ENCODE measurements at regions not wholly inside any gene's neighbourhood (a gene's known extent, or its start where the extent isn't known, plus 50 kb on each side); places are given as distances from the start of the nearest gene placed in this dataset.
A peak's percentile ranks its signal among the peaks of the same experiment; 100 is the strongest.

- DNase-seq (ENCODE audit: low read depth) = peak; percentile 37
These were observed 279.6 kb upstream of the JARID2 start for GRCh38 chr6:14966096-14966905.

GRCh38 chr6:14966906-14967711 is 278.8 kb upstream of the JARID2 start:
- no peak for DNase-seq (ENCODE audit: low read depth)

- no peak for DNase-seq (ENCODE audit: low read depth)
These were observed 277.7 kb upstream of the JARID2 start for GRCh38 chr6:14968056-14968637.

DNA sequence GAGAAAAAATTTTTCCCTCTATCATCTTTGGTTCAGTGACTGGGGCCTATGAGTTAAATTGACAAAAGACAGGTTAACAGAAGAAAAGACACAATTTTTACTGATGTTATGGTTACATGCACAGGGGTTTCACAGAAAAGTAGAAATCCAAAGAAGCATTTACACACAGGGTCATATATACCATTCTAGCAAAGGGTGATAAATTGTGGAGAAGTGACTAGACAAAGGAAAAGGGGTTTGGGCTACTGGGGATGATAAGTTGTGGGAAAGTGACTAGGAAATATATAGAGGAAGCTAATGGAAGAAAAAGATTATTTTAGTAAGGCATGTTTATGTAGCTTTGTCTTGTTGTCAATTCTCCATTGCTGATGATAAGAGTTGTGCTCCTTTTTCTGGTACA is 276.7 kb upstream of the JARID2 start:
- no peak for DNase-seq (ENCODE audit: low read depth)

- DNase-seq (ENCODE audit: low read depth) = no peak
These were observed 273.3 kb upstream of the JARID2 start for GRCh38 chr6:14972379-14973067.

- DNase-seq (ENCODE audit: low read depth) = no peak
These were observed 271.5 kb upstream of the JARID2 start for GRCh38 chr6:14974372-14974771.

DNA sequence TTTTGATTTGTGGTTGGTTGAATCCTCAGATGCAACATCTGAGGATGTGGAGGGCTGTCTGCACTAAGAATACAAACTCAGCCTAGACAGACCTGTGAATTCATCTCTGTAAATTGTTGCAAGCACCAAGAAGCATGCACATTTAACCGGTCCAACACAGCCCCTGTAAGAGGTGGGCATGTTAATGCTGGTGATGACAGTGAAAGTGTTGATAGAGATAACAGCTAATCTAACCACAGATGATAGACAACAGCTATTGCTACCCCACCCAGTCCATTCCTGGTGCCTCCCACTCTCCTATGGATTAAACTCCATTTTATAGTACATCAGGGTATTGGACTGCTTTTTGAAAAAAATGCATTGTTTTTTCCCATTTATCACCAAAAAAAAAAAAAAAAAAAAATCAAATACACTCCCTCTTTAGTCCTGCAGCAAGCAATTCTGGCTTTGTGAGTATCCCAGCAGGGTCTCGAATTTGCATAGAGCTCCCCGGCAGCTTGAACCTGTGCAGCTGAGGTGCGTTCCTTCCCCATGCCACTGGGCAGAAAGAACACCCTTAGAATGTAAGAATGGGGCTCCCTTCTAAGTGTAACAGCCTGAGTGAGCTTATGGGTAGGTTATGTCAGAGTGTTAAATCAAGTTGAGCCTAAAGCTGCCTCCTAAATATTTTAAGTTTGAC is 270.9 kb upstream of the JARID2 start:
- DNase-seq (ENCODE audit: low read depth) = no peak

DNA sequence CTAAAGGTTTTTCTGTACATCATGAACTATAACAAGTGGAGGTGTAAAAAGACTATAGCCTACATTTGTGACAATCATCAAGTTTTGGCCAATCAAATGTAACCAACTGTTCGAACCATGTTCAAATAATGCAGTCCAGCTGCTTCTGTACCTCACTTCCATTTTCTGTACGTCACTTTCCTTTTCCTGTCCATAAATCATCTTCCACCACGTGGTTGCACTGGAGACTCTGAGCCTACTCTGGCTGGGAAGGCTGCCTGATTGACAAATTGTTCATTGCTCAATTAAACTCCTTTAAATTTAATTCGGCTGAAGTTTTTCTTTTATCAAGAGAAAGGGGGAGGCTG is 270.4 kb upstream of the JARID2 start:
- peak; percentile 40 for DNase-seq (ENCODE audit: low read depth)

DNA sequence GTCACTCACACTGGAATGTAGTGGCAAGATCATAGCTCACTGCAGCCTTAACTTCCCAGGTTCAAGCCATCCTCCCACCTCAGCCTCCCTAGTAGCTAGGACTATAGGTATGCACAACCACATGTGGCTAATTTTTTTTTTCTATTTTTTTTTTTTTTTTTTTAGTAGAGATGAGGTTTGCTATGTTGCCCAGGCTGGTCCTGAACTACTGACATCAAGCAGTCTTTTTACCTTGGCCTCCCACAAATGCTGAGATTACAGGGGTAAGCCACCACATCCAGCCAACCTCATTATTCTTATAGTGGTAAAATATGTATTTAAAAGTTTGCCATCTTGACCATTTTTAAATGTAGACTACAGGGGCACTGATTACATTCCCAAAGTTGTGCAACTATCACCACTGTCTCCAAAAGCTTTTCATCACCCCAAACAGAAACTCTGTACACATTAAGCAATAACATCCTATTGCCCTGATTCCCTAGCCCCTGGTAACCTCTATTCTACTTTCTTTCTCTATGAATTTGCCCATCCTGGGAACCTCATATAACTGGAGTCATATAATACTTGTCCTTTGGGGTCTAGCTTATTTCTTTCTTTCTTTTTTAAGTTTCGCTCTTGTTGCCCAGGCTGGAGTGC is 268.0 kb upstream of the JARID2 start:
- no peak for DNase-seq (ENCODE audit: low read depth)

- DNase-seq (ENCODE audit: low read depth) = no peak
These were observed 263.9 kb upstream of the JARID2 start for GRCh38 chr6:14981960-14982359.

DNA sequence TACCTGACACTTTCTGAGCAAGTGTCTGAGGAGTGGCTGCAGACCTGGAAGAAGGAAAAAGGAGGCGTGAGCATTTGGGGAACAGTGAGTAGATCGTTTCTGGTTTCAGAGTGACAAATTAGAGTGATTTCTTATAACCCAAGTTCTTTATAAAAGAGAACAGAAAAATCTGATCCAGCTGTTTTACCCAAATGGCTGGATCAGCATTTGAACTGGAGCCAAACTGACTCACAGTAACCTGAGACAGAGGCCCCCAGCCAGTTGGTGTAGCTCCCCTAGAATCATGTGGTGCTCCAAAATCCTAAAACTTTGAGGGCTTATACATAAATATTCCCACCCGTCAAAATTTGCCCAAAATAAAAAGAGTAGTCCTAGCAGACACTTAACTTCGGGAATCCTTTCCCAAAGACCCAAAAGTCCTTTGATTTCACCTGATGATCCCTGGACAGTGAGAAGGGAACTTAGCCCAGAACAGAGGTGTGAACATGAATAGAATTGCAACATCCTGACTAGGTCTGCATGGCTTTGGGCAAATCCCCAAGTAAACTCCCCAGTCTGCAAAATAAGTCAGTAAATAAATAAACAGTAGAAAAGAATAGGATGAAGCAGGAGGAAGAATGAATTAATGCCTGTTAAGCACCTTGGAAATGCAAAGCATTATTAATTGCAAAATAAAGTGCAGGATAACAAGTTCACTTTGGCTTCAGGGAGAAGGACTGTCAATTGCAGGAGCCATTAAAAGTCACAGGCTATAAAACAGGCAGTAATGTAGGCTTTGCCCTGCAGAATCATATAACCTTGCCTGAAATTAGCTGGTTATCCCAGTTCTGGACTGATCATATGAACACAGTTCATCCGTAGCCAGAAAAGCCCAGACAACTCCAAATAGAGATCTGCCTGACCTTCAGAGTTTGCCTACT is 262.0 kb upstream of the JARID2 start:
- no peak for DNase-seq (ENCODE audit: low read depth)

DNA sequence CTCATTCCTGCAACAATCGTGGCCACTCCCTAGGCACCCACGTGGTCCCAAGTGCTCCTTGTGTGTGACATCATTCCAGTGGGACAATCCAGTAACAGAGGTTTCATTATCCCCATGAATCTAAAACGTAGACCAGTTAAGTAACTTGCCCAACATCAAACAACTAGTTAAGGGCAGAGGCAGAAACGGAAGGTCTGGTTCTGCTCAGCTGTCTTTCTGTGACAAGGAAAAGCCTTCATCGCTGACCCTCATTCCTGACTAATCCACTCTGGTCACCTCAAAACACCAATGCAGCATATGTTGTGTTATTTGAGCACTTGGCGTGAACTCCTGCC is 261.4 kb upstream of the JARID2 start:
- DNase-seq (ENCODE audit: low read depth) = peak; percentile 11

DNA sequence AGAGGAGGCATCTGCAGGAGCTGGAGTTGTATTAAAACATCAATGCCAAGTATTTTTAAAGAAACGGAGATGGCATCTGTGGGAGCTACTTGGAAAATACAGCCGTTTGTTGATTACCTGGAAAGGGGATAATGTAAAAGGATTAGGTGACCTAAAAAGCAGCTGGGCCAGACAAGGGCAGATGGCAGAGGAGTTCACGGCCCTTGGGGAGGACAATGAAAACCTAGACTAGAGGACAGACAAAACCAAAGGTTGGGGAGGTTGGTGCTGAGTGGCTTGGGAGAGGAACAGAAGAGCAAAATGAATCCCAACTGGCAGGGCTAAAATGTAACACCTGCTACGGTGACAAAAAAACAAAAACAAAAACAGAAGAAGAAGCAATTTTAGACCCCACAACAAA is 260.5 kb upstream of the JARID2 start:
- no peak for DNase-seq (ENCODE audit: low read depth)

- DNase-seq (ENCODE audit: low read depth) = no peak
These were observed 259.5 kb upstream of the JARID2 start for GRCh38 chr6:14986370-14986769.

- no peak for DNase-seq (ENCODE audit: low read depth)
These were observed 258.4 kb upstream of the JARID2 start for GRCh38 chr6:14987490-14987889.

DNA sequence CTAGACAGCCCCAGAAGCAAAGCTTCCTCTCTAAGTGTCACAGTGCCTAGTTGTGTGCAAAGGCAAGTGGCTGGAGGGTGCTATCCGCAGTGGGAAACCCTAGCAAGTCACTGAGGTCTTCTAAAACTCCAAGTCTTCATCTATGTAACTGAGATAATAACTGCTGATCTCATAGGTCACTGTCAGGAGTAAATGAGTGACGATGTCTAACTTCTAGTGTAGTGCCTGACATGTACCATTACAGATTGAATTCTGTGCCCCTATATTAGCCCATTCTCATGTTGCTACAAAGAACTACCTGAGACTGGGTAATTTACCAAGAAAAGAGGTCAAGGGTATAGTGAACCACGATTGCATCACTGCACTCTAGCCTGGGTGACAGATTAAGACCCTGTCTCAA is 253.5 kb upstream of the JARID2 start:
- no peak for DNase-seq (ENCODE audit: low read depth)

GRCh38 chr6:14995208-14995607 is 250.7 kb upstream of the JARID2 start:
- DNase-seq (ENCODE audit: low read depth) = no peak

DNA sequence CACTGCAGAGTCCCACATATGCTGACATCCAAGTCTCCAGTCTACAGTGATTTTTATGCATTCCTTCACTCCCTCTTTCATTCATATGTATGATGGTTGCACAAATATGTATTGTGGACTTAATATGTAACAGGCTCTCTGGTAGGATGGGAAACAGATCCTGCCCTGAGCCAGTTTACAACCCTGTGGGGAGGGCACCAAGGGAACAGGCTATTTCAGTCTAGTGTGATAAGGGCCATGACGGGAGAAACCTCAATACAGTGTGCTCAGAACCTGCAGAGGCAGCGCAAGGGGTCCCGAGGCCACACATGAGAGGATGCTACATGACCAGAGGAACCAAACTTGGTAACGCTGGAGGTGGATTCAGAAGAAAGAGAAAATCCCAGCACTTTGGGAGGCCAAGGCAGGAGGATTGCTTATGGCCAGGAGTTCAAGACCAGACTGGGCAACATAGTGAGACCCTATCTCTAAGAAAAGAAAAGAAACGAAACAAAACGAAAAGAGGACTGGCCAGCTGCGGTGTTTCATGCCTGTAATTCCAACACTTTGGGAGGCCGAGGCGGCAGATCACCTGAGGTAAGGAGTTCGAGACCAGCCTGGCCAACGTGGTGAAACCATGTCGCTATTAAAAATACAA is 249.8 kb upstream of the JARID2 start:
- no peak for DNase-seq (ENCODE audit: low read depth)

DNA sequence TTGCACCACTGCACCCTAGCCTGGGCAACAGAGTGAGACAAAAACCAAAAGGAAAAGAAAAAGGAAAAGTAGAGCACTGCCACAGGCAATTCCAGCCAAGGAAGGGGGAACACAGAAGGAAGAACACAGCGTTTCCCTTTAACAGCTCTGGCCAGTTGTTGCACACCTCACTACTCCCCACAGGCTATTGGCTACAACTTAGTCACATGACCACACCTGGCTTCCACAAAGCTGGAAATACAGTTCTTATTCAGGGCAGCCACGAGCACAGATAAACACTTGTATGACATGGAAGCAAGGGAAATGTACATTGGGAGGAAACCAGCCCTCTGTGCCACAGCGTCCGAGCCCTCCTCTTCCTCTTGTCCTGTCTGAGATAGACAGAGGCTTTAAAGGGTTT is 249.0 kb upstream of the JARID2 start:
- no peak for DNase-seq (ENCODE audit: low read depth)

DNA sequence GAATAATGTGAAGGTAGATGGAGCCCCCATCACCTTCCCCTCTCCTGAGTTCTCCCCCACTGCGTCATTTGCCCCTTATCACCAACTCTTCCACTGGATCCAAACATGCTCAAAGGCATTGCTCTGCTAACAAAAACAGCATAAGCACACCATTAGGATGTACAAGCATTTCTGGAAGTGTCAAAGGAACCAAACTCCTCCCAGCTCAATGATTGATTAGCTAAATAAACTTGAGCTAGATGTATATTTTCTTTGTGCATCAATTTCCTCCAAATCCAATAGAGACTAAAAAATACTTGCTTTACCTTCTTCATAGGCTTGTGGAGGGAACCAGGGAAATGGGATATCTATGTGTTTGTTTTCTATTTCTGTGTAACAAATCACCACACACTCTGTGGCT is 248.4 kb upstream of the JARID2 start:
- DNase-seq (ENCODE audit: low read depth) = no peak

All from EH (cell line).